HG02884 (cell line): ENCODE measurements at regions not wholly inside any gene's neighbourhood (a gene's known extent, or its start where the extent isn't known, plus 50 kb on each side); places are given as distances from the start of the nearest gene placed in this dataset.
"Not testable (repeated sequence)": the region's sequence is repeated elsewhere in the genome, so short reads cannot be mapped to it uniquely, and the experiment has no call there.

Source experiments
- ATAC-seq: cut with Tn5 transposase; IDR thresholded peaks from one replicate; pipeline ENCODE4 v1.9.1; 2021; ENCODE audit warnings: mild to moderate bottlenecking, moderate library complexity; ENCODE audit not compliant: unreplicated experiment

GRCh38 chr9:106478312-106478711 lies 384.7 kb upstream of the ZNF462 start:
- ATAC-seq: no peak

GRCh38 chr9:106478727-106479126 lies 384.2 kb upstream of the ZNF462 start:
- ATAC-seq: no peak

GRCh38 chr9:106479679-106480078 lies 383.3 kb upstream of the ZNF462 start:
- ATAC-seq: no peak

GRCh38 chr9:106481013-106481609 lies 381.9 kb upstream of the ZNF462 start:
- ATAC-seq: no peak

GRCh38 chr9:106482733-106483132 lies 380.2 kb upstream of the ZNF462 start:
- ATAC-seq: peak; percentile 52

GRCh38 chr9:106486685-106487084 lies 376.3 kb upstream of the ZNF462 start:
- ATAC-seq: no peak

GRCh38 chr9:106487266-106487665 lies 375.7 kb upstream of the ZNF462 start:
- ATAC-seq: no peak

- not testable (repeated sequence) for ATAC-seq
Measured at GRCh38 chr9:106492126-106492525, 370.8 kb upstream of the ZNF462 start.

GRCh38 chr9:106500171-106500570 lies 362.8 kb upstream of the ZNF462 start:
- ATAC-seq: no peak

- ATAC-seq: not testable (repeated sequence)
Measured at GRCh38 chr9:106501210-106501609, 361.8 kb upstream of the ZNF462 start.

- no peak for ATAC-seq
Measured at GRCh38 chr9:106502930-106503329, 360.0 kb upstream of the ZNF462 start.

GRCh38 chr9:106503759-106504158 lies 359.2 kb upstream of the ZNF462 start:
- ATAC-seq: peak; percentile 75

GRCh38 chr9:106526716-106527204 lies 336.2 kb upstream of the ZNF462 start:
- no peak for ATAC-seq

- ATAC-seq: no peak
Measured at GRCh38 chr9:106528158-106528557, 334.8 kb upstream of the ZNF462 start.

GRCh38 chr9:106529616-106530015 lies 333.4 kb upstream of the ZNF462 start:
- no peak for ATAC-seq

- ATAC-seq: no peak
Measured at GRCh38 chr9:106531491-106531890, 331.5 kb upstream of the ZNF462 start.

GRCh38 chr9:106532306-106533015 lies 330.5 kb upstream of the ZNF462 start:
- no peak for ATAC-seq

GRCh38 chr9:106534800-106535199 lies 328.2 kb upstream of the ZNF462 start:
- ATAC-seq: no peak

GRCh38 chr9:106535439-106535838 lies 327.5 kb upstream of the ZNF462 start:
- ATAC-seq: no peak

- ATAC-seq: no peak
Measured at GRCh38 chr9:106557996-106558667, 304.8 kb upstream of the ZNF462 start.

GRCh38 chr9:106560540-106560939 lies 302.4 kb upstream of the ZNF462 start:
- no peak for ATAC-seq

- ATAC-seq: no peak
Measured at GRCh38 chr9:106575823-106576222, 287.1 kb upstream of the ZNF462 start.
